ENCODE measurements at regions not wholly inside any gene's neighbourhood (a gene's known extent, or its start where the extent isn't known, plus 50 kb on each side); places are given as distances from the start of the nearest gene placed in this dataset.

GRCh38 chr5:167530548-167530947 lies 760.9 kb upstream of the WWC1 start:
- H3F3A ChIP-seq (ENCODE audit: insufficient read depth), result no peaks in the 10 kb centered on the region
- H3K4me1 ChIP-seq (ENCODE audit: insufficient read depth), result no peaks in the 10 kb centered on the region
- no peak overlapping the region for H3K9ac ChIP-seq
- DNase-seq, result no peak
- no peaks in the 10 kb centered on the region for H3K9me2 ChIP-seq (ENCODE audit: insufficient read depth)
- H3K27me3 ChIP-seq (replicated peaks; ENCODE audit: insufficient read depth), result peaks cover 16% of the 10 kb centered on the region
- H4K20me1 ChIP-seq (ENCODE audit: insufficient read depth), result no peaks in the 10 kb centered on the region
- no peak overlapping the region for H3K4me3 ChIP-seq
- 37% methylated on average over 13 of the region's 13 CpGs for WGBS, 2 experiments (ENCODE audit: low coverage in 1 of 2, low lambda C conversion rate in 2 of 2, missing lambda C conversion rate in 2 of 2)
- H3K4me2 ChIP-seq (ENCODE audit: unreplicated experiment), result no peak overlapping the region
- H3K36me3 ChIP-seq (ENCODE audit: low read depth), result no peaks in the 10 kb centered on the region
- TF ChIP-seq EZH2phosphoT487 (IDR thresholded peaks at IDR 0.05; ENCODE audit: insufficient read depth, low read depth), result no peak
- no peak for TF ChIP-seq EZH2 (IDR thresholded peaks at IDR 0.05; ENCODE audit: insufficient read depth, poor library complexity, severe bottlenecking)
- in situ Hi-C loops (cut with MboI), result no loop called here
- H2AFZ ChIP-seq, result no peak overlapping the region
- H3K27ac ChIP-seq, result no peak overlapping the region
- H3K9me3 ChIP-seq (ENCODE audit: low read depth), result no peaks in the 10 kb centered on the region
- no peaks in the 10 kb centered on the region for H3K79me2 ChIP-seq (ENCODE audit: insufficient read depth)

DNA sequence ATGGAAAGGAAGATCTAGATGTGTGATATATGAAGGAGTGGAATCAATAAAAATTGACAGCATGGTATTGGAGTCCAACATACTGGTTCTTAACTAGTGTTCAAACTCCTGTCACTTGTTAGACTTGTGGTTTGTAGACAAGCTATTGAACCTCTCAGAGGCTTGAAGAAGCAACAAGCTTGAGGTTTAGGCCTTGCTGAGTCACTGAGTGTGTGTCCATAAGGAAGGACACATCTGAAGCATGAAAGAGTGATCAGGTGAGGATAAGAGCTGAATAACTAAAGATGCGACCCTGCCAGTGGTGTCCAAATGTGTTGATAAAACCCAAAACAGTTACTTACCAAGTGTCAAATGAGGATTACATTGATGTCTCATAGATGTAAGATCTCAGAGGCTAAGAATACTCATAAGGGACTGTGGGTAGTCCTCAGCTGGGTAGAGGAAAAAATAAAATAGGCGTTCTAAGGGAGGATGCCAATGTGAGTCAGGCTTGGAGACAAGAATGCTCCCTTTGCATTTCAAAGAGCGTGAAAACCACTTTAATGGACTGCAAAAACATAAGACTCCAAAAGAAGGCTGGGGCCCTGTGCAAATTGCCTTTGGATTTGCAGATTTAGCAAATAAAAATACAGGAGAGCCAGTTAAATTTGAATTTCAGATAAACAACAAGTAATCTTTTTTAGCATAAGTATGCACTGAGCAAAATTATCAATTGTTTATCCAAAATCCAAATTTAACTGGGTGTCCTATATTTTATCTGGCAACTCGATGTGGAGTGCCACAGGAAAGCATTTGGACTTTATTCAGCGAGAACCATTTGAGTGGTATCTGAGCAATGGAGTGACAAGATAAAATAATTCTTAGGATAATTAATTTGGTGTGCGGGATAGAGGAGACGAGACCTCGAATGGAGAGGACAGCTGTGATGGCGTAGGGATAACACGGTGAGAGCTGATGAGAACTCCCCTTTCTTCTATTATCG lies 757.3 kb upstream of the WWC1 start:
- DNase-seq, result no peak
- H3K27me3 ChIP-seq (replicated peaks; ENCODE audit: insufficient read depth), result peaks cover 25% of the 10 kb centered on the region
- no peaks in the 10 kb centered on the region for H3K9me3 ChIP-seq (ENCODE audit: low read depth)
- H3K4me1 ChIP-seq (ENCODE audit: insufficient read depth), result no peaks in the 10 kb centered on the region
- no peak overlapping the region for H3K9ac ChIP-seq
- H3K9me2 ChIP-seq (ENCODE audit: insufficient read depth), result no peaks in the 10 kb centered on the region
- 39 to 43% methylated on average over 11 of the region's 11 CpGs for WGBS, 2 experiments (ENCODE audit: low coverage in 1 of 2, low lambda C conversion rate in 2 of 2, missing lambda C conversion rate in 2 of 2)
- H4K20me1 ChIP-seq (ENCODE audit: insufficient read depth), result no peaks in the 10 kb centered on the region
- no peaks in the 10 kb centered on the region for H3F3A ChIP-seq (ENCODE audit: insufficient read depth)
- H3K36me3 ChIP-seq (ENCODE audit: low read depth), result no peaks in the 10 kb centered on the region
- no peak overlapping the region for H3K4me2 ChIP-seq (ENCODE audit: unreplicated experiment)
- H3K4me3 ChIP-seq, result no peak overlapping the region
- H2AFZ ChIP-seq, result no peak overlapping the region
- in situ Hi-C loops (cut with MboI), result no loop called here
- no peaks in the 10 kb centered on the region for H3K79me2 ChIP-seq (ENCODE audit: insufficient read depth)
- H3K27ac ChIP-seq, result no peak overlapping the region
- no peak for TF ChIP-seq EZH2 (IDR thresholded peaks at IDR 0.05; ENCODE audit: insufficient read depth, poor library complexity, severe bottlenecking)
- no peak for TF ChIP-seq EZH2phosphoT487 (IDR thresholded peaks at IDR 0.05; ENCODE audit: insufficient read depth, low read depth)

DNA sequence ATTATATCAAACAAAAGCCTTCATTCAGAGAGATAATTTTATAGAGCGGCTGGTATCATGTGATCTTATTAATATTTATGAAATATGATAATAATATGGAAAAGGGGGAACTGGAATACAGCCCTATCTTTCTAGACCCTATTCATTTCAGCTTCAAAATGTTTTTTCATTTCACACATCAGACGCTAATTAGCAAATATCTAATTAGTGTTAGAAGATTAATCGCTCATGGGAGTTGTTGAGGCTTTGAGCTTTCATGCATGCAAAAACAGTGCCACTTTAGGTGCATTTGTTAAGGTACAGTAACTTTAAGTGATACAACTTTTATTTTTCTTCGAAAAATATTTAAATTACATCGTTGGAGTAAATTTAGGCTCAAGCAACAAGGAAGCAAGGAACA lies 751.7 kb upstream of the WWC1 start:
- WGBS, 2 experiments (ENCODE audit: low coverage in 1 of 2, low lambda C conversion rate in 2 of 2, missing lambda C conversion rate in 2 of 2), result 32 to 38% methylated on average over 5 of the region's 5 CpGs
- H3K9me2 ChIP-seq (ENCODE audit: insufficient read depth), result no peaks in the 10 kb centered on the region
- H3K27me3 ChIP-seq (replicated peaks; ENCODE audit: insufficient read depth), result peaks cover 14% of the 10 kb centered on the region
- in situ Hi-C loops (cut with MboI), result no loop called here
- H2AFZ ChIP-seq, result no peak overlapping the region
- no peak overlapping the region for H3K4me2 ChIP-seq (ENCODE audit: unreplicated experiment)
- H3K79me2 ChIP-seq (ENCODE audit: insufficient read depth), result no peaks in the 10 kb centered on the region
- no peaks in the 10 kb centered on the region for H3F3A ChIP-seq (ENCODE audit: insufficient read depth)
- H3K9ac ChIP-seq, result no peak overlapping the region
- no peak for DNase-seq
- no peaks in the 10 kb centered on the region for H3K36me3 ChIP-seq (ENCODE audit: low read depth)
- no peaks in the 10 kb centered on the region for H4K20me1 ChIP-seq (ENCODE audit: insufficient read depth)
- no peak overlapping the region for H3K27ac ChIP-seq
- H3K4me1 ChIP-seq (ENCODE audit: insufficient read depth), result no peaks in the 10 kb centered on the region
- TF ChIP-seq EZH2 (IDR thresholded peaks at IDR 0.05; ENCODE audit: insufficient read depth, poor library complexity, severe bottlenecking) (no peak), EZH2phosphoT487 (IDR thresholded peaks at IDR 0.05; ENCODE audit: insufficient read depth, low read depth) (no peak)
- H3K9me3 ChIP-seq (ENCODE audit: low read depth), result no peaks in the 10 kb centered on the region
- no peak overlapping the region for H3K4me3 ChIP-seq

DNA sequence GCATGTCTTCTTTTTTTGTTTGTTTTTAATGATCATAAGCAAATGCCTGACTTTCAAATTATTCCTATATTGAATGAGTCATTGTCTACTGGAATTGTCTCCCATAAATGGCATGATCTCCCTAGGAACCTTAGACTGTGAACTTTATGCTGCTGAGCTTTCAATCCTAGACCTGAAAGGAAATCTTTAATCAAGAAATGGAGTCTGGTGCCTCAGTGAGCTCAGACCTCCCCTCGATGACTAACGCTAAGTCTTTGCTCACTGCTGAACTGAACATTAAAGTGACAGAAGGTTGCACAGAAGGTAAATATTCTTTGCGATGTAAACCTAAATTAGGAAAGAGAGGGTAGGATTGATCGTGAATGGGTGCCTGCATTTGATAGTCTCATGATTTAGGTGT lies 745.2 kb upstream of the WWC1 start:
- Histone ChIP-seq H2AFZ (no peak overlapping the region), H3K27me3 (replicated peaks; ENCODE audit: insufficient read depth) (peaks cover 17% of the 10 kb centered on the region), H3K9ac (no peak overlapping the region), H3K9me3 (ENCODE audit: low read depth) (no peaks in the 10 kb centered on the region), H3K4me3 (no peak overlapping the region), H3K4me2 (ENCODE audit: unreplicated experiment) (no peak overlapping the region), H3K4me1 (ENCODE audit: insufficient read depth) (no peaks in the 10 kb centered on the region), H4K20me1 (ENCODE audit: insufficient read depth) (no peaks in the 10 kb centered on the region), H3K36me3 (ENCODE audit: low read depth) (no peaks in the 10 kb centered on the region), H3F3A (ENCODE audit: insufficient read depth) (no peaks in the 10 kb centered on the region), H3K27ac (no peak overlapping the region), H3K9me2 (ENCODE audit: insufficient read depth) (no peaks in the 10 kb centered on the region), H3K79me2 (ENCODE audit: insufficient read depth) (no peaks in the 10 kb centered on the region)
- DNase-seq, result no peak
- TF ChIP-seq EZH2phosphoT487 (IDR thresholded peaks at IDR 0.05; ENCODE audit: insufficient read depth, low read depth) (no peak), EZH2 (IDR thresholded peaks at IDR 0.05; ENCODE audit: insufficient read depth, poor library complexity, severe bottlenecking) (no peak)
- 64 to 72% methylated on average over 4 of the region's 4 CpGs for WGBS, 2 experiments (ENCODE audit: low coverage in 1 of 2, low lambda C conversion rate in 2 of 2, missing lambda C conversion rate in 2 of 2)
- in situ Hi-C loops (cut with MboI), result no loop called here
